NT2/D1 (cell line): ENCODE measurements at regions not wholly inside any gene's neighbourhood (a gene's known extent, or its start where the extent isn't known, plus 50 kb on each side); places are given as distances from the start of the nearest gene placed in this dataset.

Experiments
- DNase-seq: peaks from one replicate; pipeline ENCODE4 v3.0.0-alpha.2; 2011; ENCODE audit warnings: low read depth, low spot score
- H3K27me3 ChIP-seq: 2 replicates; pipeline ENCODE4 v1.6.0; 2011; ENCODE audit warnings: mild to moderate bottlenecking; ENCODE audit not compliant: insufficient read length, insufficient read depth
- H3K36me3 ChIP-seq: 2 replicates; pipeline ENCODE4 v1.6.1; 2011; ENCODE audit warnings: mild to moderate bottlenecking, low read length, mixed read lengths; ENCODE audit not compliant: insufficient read depth, insufficient read length
- H3K4me1 ChIP-seq: 2 replicates; pipeline ENCODE4 v1.5.1; 2011; ENCODE audit not compliant: insufficient read depth, insufficient read length
- H3K4me3 ChIP-seq: 2 replicates; pipeline ENCODE4 v1.5.1; 2011; ENCODE audit warnings: low read depth; ENCODE audit not compliant: insufficient read length
- H3K9ac ChIP-seq: 2 replicates; pipeline ENCODE4 v1.6.0; 2011; ENCODE audit warnings: low read depth; ENCODE audit not compliant: insufficient read length
- H3K9me3 ChIP-seq: 2 replicates; pipeline ENCODE4 v1.5.1; 2011; ENCODE audit warnings: mild to moderate bottlenecking, low read length; ENCODE audit not compliant: insufficient read depth
- SUZ12 ChIP-seq: IDR thresholded peaks from 2 replicates; pipeline ENCODE4 v1.6.1; 2011; ENCODE audit not compliant: insufficient read length, insufficient read depth; ENCODE audit errors: extremely low read depth
- YY1 ChIP-seq: IDR thresholded peaks from 2 replicates; pipeline ENCODE4 v1.6.1; 2011; ENCODE audit not compliant: insufficient read length, insufficient read depth
- ZNF274 ChIP-seq: IDR thresholded peaks from 2 replicates; pipeline ENCODE4 v1.6.1; 2011; ENCODE audit warnings: mild to moderate bottlenecking, low read depth, low read length

DNA sequence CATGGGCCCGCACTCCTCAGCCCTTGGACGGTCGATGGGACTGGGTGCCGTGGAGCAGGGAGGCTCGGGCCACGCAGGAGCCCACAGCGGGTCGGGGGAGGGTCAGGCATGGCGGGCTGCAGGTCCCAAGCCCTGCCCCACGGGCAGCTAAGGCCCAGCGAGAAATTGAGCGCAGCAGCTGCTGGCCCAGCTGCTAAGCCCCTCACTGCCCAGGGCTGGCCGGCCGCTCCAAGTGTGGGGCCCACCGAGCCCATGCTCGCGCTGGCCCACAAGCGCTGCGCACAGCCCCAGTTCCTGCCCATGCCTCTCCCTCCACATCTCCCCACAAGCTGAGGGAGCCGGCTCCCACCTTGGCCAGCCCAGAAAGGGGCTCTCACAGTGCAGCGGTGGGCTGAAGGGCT lies 259.4 kb downstream of the VGLL3 start:
- H3K36me3 ChIP-seq = no peaks in the 10 kb centered on the region
- peaks cover 21% of the 10 kb centered on the region; the same call in 1 of the 2 replicates for H3K9me3 ChIP-seq
- DNase-seq = no peak
- no peaks in the 10 kb centered on the region for H3K27me3 ChIP-seq
- TF ChIP-seq YY1 = no peak
- TF ChIP-seq ZNF274 = no peak
- no peak for TF ChIP-seq SUZ12
- H3K4me3 ChIP-seq = no peak overlapping the region
- H3K9ac ChIP-seq = no peak overlapping the region
- H3K4me1 ChIP-seq = no peaks in the 10 kb centered on the region

DNA sequence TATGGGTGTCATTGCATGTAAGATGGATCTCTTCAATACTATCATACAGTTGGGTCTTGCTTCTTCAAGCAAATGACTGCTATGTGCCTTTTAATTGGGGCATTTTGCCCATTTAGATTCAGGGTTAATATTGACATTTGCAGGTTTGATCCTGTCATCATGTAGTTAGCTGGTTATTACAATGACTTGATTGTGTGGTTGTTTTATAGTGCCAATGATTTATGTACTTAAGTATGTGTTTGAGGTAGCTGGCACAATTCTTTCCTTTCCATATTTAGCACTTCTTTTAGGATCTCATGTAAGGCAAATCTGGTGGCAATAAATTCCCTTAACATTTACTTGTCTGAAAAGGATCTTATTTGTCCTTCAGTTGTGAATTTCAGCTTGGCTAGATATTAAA lies 267.5 kb downstream of the VGLL3 start:
- no peak for DNase-seq
- no peaks in the 10 kb centered on the region for H3K4me1 ChIP-seq
- H3K9me3 ChIP-seq = no peaks in the 10 kb centered on the region
- H3K27me3 ChIP-seq = no peaks in the 10 kb centered on the region
- no peak overlapping the region for H3K4me3 ChIP-seq
- no peaks in the 10 kb centered on the region for H3K36me3 ChIP-seq
- H3K9ac ChIP-seq = no peak overlapping the region
- no peak for TF ChIP-seq ZNF274
- TF ChIP-seq YY1 = no peak
- no peak for TF ChIP-seq SUZ12

DNA sequence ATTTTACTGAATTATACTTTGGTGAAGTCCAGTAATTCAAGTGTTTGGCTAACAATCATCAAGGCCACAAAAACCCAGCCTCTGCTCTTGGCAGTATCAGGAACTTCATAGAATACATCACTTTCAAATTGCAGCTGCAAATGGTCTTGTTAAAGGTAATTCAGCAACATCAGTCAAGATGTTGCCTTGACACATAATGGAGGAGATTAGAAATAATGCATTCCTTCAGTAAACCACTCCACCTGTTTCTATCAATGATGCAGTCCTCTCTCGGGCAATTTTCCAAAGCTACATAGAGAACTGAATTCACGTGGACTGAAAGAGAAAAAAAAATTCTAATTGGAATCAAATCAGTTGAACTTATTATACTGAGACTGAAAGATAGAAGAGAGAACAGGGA lies 279.3 kb downstream of the VGLL3 start:
- Histone ChIP-seq H3K4me3 (no peak overlapping the region), H3K9me3 (peaks cover 6% of the 10 kb centered on the region; the same call in 1 of the 2 replicates), H3K27me3 (no peaks in the 10 kb centered on the region), H3K36me3 (no peaks in the 10 kb centered on the region), H3K4me1 (no peaks in the 10 kb centered on the region), H3K9ac (no peak overlapping the region)
- no peak for DNase-seq
- TF ChIP-seq YY1 = no peak
- TF ChIP-seq ZNF274 = no peak
- TF ChIP-seq SUZ12 = no peak

DNA sequence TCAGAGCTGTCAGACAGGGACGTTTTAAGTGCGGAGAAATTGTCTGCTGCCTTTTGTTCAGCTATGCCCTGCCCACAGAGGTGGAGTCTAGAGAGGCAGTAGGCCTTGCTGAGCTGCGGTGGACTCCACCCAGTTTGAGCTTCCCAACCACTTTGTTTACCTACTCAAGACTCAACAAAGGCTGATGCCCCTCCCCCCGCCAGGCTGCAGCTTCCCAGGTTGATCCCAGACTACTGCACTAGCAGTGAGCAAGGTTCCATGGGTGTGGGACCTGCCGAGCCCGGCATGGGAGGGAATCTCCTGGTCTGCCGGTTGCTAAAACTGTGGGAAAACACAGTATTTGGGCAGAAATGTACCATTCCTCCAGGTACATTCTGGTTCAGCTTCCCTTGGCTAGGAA lies 282.1 kb downstream of the VGLL3 start:
- H3K9me3 ChIP-seq = peaks cover 6% of the 10 kb centered on the region; the same call in 1 of the 2 replicates
- H3K4me3 ChIP-seq = no peak overlapping the region
- no peak for TF ChIP-seq ZNF274
- no peak for TF ChIP-seq SUZ12
- TF ChIP-seq YY1 = no peak
- peak; percentile 56 for DNase-seq
- H3K9ac ChIP-seq = no peak overlapping the region
- no peaks in the 10 kb centered on the region for H3K36me3 ChIP-seq
- H3K4me1 ChIP-seq = no peaks in the 10 kb centered on the region
- no peaks in the 10 kb centered on the region for H3K27me3 ChIP-seq

DNA sequence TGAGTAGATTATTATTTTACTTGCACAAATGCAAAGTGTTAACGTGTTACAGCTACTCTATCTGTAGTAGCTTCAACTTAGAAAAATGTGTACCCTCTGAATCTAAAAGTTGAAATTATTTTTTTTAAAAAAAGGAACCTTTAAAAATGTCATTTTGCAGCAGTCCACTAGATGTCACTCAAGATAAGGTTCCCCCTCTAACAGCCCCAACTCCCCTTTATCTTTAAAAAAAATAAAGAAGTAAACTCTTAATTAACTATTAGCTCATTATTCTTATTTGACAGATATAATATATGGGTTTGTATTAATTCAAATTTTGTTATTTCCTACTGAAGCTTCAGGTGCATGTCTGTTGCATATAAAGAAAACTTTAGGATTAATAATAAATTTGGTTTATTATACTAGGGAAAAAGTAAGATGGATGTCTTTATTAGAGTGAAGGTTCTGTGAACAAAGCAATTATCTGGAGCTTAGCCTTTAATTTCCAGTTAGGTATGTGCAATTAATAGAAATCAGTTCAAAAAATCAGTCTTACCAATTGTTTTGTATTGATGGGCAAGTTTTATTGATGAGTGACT lies 288.5 kb downstream of the VGLL3 start:
- H3K27me3 ChIP-seq = no peaks in the 10 kb centered on the region
- no peaks in the 10 kb centered on the region for H3K4me1 ChIP-seq
- DNase-seq = no peak
- no peak overlapping the region for H3K9ac ChIP-seq
- H3K36me3 ChIP-seq = no peaks in the 10 kb centered on the region
- H3K4me3 ChIP-seq = no peak overlapping the region
- no peaks in the 10 kb centered on the region for H3K9me3 ChIP-seq
- TF ChIP-seq ZNF274 (no peak), YY1 (no peak), SUZ12 (no peak)

DNA sequence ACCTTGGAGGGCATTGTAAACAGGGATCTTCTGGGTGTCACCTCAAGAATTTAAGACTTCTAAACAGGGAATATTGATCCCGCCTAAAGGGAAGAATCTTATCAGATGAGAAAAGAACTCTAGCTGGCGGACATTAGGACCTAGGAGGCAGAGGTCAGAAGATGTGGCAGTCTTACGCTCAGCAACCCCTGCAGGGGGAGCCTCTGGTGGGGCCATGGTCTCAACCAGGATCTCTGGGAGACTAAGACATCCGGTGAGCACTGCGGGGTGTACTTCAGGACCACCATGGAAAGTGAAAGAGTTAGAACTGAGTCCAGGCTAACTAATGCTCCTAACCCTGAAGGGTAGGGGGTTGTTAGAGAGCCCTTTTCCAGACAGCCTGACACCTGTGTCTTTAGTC lies 295.2 kb downstream of the VGLL3 start:
- H3K4me3 ChIP-seq = no peak overlapping the region
- TF ChIP-seq YY1 = no peak
- TF ChIP-seq SUZ12 = no peak
- TF ChIP-seq ZNF274 = no peak
- DNase-seq = no peak
- H3K36me3 ChIP-seq = no peaks in the 10 kb centered on the region
- H3K27me3 ChIP-seq = no peaks in the 10 kb centered on the region
- no peaks in the 10 kb centered on the region for H3K4me1 ChIP-seq
- no peak overlapping the region for H3K9ac ChIP-seq
- no peaks in the 10 kb centered on the region for H3K9me3 ChIP-seq

DNA sequence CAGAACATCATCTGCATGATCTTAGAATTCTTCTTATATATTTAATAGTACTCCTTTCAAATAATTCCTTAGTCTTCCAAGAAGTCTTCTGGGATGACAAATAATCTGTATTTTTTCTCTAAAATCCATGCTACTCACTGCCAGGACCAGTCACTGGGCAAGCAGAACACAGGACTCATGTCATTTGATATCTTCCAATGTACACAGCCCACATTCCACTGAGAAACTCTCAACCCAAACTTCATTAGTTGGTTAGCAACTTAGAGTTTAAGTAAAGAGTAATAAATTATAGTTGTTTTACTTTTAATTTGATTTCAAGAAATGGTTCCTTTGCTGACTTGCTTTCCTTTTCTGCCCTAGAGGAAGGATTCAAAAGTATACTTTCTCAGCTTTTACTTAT lies 317.0 kb downstream of the VGLL3 start:
- H3K27me3 ChIP-seq = no peaks in the 10 kb centered on the region
- H3K9ac ChIP-seq = no peak overlapping the region
- H3K36me3 ChIP-seq = no peaks in the 10 kb centered on the region
- no peak for TF ChIP-seq ZNF274
- no peak for TF ChIP-seq SUZ12
- no peak for TF ChIP-seq YY1
- H3K4me1 ChIP-seq = no peaks in the 10 kb centered on the region
- peaks cover 6% of the 10 kb centered on the region; the same call in 1 of the 2 replicates for H3K9me3 ChIP-seq
- no peak for DNase-seq
- no peak overlapping the region for H3K4me3 ChIP-seq
